ENCODE measurements at regions not wholly inside any gene's neighbourhood (a gene's known extent, or its start where the extent isn't known, plus 50 kb on each side); places are given as distances from the start of the nearest gene placed in this dataset.

DNA sequence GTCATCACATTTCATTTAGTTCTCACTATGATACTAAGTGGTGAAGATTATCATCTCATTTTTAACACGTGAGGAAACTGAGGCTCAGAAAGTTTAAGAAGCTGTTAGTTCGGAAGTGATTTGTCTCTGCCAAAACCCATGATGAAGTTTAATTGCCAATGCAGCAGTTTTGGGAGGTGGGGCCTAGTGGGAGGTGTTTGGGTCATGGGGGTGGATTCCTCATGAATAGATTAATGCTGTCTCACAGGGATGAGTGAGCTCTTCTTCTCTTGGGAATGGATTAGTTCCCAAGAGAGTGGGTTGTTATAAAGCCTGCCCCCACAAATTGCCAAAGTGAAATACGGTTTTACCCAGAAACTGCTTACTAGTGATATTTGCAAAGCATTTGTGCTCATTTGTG, 91.5 kb upstream of the IGF1 start:
- no peak for DNase-seq (ENCODE audit: low read depth)
- H3K4me3 ChIP-seq (ENCODE audit: low read length), result no peak overlapping the region
- TF ChIP-seq, protein P1, sequence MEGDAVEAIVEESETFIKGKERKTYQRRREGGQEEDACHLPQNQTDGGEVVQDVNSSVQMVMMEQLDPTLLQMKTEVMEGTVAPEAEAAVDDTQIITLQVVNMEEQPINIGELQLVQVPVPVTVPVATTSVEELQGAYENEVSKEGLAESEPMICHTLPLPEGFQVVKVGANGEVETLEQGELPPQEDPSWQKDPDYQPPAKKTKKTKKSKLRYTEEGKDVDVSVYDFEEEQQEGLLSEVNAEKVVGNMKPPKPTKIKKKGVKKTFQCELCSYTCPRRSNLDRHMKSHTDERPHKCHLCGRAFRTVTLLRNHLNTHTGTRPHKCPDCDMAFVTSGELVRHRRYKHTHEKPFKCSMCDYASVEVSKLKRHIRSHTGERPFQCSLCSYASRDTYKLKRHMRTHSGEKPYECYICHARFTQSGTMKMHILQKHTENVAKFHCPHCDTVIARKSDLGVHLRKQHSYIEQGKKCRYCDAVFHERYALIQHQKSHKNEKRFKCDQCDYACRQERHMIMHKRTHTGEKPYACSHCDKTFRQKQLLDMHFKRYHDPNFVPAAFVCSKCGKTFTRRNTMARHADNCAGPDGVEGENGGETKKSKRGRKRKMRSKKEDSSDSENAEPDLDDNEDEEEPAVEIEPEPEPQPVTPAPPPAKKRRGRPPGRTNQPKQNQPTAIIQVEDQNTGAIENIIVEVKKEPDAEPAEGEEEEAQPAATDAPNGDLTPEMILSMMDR (conservative IDR thresholded peaks at IDR 0.05; ENCODE audit: low read depth, low read length), result no peak

DNA sequence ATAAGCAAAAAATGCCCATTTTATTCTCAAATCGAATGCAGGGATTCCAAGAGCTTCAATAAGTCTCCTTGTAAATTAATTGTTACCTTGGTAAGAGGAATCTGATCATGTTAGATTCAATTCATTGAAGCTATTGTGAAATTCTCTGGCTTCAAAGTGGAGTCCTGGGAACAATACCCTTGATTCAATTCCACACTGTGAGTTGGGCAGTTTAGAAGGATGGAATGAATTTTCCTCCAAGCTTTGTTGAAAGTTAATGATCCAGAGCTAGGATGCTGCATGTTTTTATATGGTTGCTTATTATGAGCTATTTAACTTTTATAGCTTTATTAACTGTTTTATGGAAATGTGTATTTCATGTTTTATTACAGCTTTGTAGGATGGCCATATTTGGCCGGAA, 89.9 kb upstream of the IGF1 start:
- DNase-seq (ENCODE audit: low read depth), result no peak
- TF ChIP-seq, protein P1 (conservative IDR thresholded peaks at IDR 0.05; ENCODE audit: low read depth, low read length), result no peak
- no peak overlapping the region for H3K4me3 ChIP-seq (ENCODE audit: low read length)

DNA sequence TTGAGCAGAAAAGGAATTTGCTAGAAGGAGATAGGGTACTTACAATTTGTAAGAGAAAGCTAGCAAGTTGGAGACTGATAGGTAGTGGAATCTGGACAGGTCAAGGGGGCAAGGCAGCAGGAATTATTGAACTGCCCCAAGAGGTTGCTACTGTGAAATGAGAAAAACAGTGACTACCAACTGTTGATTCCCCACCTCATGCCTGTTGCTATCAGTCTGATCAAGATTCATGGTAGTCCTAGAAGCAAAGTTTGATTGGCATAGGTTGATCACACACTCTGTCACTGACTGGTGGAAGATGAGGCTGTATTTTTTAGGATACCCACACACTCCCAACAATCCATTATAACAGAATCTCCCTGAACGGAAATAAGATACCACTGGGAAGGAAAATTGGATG, 89.4 kb upstream of the IGF1 start:
- DNase-seq (ENCODE audit: low read depth), result no peak
- no peak overlapping the region for H3K4me3 ChIP-seq (ENCODE audit: low read length)
- TF ChIP-seq, protein P1 (conservative IDR thresholded peaks at IDR 0.05; ENCODE audit: low read depth, low read length), result no peak

DNA sequence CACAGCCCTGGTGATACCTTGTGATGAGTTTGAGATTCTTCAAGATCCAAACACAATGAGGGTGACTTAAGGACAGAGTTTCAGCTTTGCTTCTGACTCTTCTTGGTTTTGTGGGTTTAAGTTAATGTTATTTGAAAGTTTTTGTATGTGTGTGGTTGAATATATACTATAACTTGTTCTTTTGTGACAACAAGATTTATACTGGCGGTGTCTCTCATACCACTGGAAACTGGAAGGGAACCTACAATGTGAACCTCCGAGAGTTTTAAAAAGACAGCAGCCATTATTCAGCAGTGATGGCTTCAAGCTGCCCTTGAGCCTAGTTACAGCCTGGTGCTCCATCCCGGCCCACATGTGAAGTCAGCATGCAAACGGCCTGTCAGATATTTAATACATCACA, 87.9 kb upstream of the IGF1 start:
- no peak overlapping the region for H3K4me3 ChIP-seq (ENCODE audit: low read length)
- no peak for DNase-seq (ENCODE audit: low read depth)
- TF ChIP-seq, protein P1 (conservative IDR thresholded peaks at IDR 0.05; ENCODE audit: low read depth, low read length), result no peak

DNA sequence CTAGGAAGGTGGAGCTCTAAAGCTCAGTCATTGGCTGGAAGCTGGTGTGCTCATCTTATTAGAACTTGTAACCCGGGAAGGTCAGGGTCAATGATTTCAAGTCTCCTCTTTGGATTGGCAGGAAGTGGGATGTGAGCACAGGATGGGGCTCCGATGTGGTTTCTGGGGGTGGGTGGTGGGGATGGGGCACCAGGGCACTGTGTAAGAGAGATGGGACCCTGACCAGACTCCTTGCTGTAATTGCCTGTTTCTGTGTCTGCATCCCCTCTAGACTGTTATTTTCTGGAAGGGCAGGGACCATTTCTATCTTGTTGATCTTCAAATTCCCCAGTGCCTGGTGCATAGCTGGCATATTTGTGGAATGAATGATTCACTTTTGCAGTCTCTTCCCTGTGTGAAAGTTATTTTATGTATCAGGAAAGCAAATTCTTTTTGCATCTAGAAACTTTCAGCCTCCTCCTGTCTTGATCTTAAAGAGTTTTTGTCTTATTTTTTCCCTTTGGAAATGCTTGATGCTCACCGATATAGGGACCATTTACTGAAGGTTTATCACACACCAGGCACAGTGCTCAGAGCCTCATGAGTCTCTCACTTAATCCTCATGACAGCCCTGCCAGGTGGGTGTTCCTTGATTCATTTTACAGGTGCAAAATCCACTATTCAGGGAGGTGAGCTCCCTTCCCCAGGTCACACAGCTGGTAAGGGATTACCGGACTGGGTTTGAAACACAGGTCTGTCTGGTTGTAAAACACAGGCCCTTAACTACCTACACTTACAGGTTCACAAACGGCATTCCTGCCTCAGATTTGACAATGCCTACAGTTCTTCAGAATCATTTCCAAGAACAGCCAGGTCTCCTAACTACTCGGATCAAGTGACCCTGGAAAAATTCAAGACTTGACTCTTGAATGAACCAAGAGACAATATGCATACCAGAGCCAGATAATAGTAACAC, 86.9 kb upstream of the IGF1 start:
- H3K4me3 ChIP-seq (ENCODE audit: low read length), result no peak overlapping the region
- TF ChIP-seq, protein P1 (conservative IDR thresholded peaks at IDR 0.05; ENCODE audit: low read depth, low read length), result no peak
- peak; percentile 57 for DNase-seq (ENCODE audit: low read depth)

DNA sequence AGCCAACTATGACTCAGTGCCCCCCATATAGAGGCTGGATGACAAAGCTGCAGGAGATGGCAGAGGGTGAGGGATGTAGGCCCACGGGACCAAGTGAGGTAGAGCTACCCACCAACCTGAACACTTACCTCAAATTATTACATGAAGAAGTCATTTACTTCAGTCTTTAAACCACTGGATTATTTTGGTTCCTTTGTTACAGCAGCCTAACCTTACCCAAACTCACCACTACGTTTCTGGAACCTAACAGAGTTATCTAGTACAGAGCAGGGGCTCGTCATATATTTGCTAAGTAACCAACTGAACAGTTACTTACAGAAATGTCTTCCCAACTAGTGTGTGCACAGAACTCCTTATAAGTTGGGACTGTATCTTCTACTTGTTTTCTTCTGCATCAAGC, 85.2 kb upstream of the IGF1 start:
- no peak overlapping the region for H3K4me3 ChIP-seq (ENCODE audit: low read length)
- TF ChIP-seq, protein P1 (conservative IDR thresholded peaks at IDR 0.05; ENCODE audit: low read depth, low read length), result no peak

DNA sequence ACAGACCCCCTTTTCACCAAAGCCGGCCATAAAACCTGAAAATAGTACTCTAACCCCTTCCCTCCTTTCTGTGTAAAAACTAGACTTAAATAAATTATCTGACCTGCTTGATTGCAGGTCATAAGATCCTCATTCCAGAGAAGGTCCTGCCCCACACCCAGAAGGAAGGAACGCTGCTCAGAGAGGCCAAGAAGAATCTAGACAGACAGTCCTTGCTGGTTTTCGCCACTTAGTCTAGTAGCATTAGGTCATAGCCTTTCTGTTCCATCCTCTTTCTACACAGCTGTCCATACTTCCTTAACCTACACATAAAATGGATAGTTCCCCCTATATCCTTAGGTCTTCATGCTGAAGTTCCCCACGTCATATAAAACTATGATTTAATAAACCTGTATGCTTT, 83.7 kb upstream of the IGF1 start:
- TF ChIP-seq, protein P1 (conservative IDR thresholded peaks at IDR 0.05; ENCODE audit: low read depth, low read length), result no peak
- H3K4me3 ChIP-seq (ENCODE audit: low read length), result no peak overlapping the region
- DNase-seq (ENCODE audit: low read depth), result no peak

More for the DNA sequence above, 85.2 kb upstream of the IGF1 start:
- no peak for DNase-seq (ENCODE audit: low read depth)
